ENCODE measurements at regions not wholly inside any gene's neighbourhood (a gene's known extent, or its start where the extent isn't known, plus 50 kb on each side); places are given as distances from the start of the nearest gene placed in this dataset.
"Not testable (repeated sequence)": the region's sequence is repeated elsewhere in the genome, so short reads cannot be mapped to it uniquely, and the experiment has no call there.

DNA sequence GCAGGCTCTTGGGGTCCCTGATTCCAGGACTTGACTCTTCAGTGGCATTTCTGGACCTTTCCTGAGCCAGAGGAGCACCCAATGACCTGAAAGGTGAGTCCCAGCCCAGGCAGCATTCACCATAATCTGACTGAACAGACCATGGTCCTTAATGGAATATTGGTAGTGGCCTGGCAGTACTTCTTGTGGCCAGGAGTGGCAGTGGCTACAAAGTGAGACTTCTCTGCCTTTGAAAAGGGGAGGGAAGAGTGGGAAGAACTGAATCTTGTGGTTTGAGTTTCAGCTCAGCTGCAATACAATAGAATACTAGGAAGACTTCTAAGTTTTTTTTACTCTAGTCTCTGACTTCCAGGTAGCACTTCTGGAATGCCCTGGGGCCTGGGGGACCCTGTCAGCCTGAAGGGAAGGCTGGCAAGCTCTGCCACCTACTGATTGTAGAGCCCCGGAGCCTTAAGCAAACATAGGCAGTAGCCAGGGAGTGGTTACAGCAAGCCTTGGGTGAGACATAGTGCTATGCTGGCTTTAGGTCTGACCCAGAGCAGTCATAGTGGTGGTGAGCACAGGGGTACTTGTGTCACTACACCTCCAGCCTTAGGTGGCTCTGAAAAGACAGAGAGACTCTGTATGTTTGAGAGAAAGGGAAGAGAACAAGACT is 674.2 kb upstream of the MANEA start:
- no peak for DNase-seq (ENCODE audit: low spot score)

DNA sequence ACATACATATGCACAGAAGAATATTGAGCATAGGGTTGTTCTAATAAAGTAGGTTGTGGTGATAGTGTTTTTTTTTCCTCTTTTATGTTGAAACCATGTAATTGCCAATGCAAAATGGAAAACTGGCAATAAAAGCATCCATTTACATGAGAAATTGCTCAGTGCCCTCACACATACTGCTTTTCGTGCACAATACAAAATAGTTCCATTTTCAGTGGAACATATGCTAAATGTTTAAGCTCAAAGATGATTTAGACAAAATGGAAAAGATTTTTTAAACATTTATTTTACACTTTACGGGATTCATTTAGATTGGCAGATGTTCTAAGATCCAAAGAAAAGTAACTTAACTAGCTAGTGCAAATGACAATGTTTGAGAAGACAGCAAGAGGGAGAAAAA is 678.1 kb upstream of the MANEA start:
- DNase-seq (ENCODE audit: low spot score), result no peak

DNA sequence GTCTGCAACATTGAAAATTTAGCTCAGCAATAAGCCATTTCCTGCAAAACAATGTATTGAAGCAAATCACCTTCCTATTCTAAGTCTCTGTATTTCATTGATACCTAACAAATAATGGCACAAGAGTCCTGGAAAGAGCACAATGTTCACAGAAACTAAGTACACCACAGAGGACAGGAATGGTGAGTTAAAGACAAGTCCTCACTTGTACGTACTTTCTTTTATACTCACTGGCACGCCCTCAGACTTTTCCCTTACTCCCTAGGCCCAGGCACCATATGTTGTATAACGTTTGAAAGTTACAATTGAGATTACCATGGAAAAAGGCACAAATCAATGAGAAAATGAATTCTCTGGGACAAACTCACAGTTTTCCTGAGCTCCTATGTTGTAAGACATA is 683.0 kb upstream of the MANEA start:
- DNase-seq (ENCODE audit: low spot score), result no peak

DNA sequence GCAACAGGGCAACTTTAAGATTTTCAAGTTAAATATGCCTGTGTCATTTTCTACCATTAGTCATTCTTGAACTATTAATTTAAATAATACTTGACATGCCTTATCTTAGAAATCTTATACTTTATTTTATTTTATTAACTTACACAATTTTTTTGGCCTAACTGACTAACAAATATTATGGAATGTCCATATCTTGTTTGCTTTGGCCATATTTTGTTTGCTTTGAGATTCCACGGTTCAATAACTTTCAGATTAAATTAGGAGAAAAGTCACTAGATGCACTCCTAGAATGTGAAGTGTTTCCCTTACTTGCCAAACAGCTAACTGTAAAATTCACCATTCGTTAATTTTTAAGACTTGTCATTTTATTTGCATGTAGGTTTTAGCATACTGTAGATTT is 684.0 kb upstream of the MANEA start:
- DNase-seq (ENCODE audit: low spot score), result no peak

DNA sequence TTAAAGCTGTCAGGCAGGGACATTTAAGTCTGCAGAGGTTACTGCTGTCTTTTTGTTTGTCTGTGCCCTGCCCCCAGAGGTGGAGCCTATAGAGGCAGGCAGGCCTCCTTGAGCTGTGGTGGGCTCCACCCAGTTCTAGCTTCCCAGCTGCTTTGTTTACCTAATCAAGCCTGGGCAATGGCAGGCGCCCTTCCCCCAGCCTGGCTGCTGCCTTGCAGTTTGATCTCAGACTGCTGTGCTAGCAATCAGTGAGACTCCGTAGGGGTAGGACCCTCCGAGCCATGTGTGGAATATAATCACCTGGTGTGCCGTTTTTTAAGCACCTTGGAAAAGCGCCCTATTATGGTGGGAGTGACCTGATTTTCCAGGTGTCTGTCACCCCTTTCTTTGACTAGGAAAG is 703.5 kb upstream of the MANEA start:
- DNase-seq (ENCODE audit: low spot score), result not testable (repeated sequence)

DNA sequence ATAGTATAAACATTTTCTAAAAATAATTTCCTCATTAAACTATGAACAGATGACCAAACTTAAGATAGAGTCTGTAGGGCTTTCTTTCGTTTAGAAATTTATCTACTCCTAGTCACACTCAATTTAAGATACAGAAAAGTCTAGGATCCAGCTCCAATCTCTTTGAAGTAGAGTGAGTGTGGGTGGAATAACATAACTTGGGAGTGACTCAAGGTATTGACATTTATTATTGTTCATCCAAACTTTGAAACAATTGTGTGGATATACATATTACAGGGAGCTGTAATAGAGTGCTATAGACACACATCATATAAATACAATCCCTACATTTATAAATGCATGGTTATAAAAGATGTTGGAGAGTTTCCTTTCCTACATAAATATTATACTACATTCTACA is 715.2 kb upstream of the MANEA start:
- DNase-seq (ENCODE audit: low spot score), result peak; percentile 67

DNA sequence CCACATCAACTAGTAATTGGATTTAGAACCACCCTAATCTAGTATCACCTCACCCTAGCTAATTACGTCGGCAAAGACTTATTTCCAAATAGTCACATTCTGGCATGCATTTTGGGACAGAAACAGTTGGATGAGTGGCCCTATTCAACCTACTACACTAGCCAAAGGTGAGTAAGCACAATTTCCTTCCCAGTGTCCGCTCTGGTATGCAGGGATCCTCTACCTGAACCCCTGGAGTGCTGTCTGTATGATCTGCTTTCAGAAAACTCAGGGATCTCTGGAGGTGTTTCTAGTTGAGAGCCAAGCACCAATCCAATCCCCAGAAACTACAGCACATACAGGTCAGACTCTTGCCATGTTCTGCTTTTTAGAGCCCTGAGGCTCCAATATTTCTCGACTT is 717.4 kb upstream of the MANEA start:
- no peak for DNase-seq (ENCODE audit: low spot score)

DNA sequence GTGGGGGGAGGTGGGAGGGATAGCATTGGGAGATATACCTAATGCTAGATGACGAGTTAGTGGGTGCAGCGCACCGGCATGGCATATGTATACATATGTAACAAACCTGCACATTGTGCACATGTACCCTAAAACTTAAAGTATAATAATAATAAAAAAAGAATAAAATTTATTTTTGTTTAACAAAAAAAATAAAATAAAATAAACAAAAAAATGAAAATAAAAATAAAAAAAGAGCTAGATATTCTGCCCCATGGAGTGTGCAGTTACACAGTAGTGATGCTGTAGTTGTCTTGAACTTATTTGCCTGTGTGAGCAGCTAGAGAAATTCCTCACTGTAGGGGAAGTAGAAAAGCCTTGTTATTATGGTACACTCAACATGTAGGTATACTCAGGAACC is 720.3 kb upstream of the MANEA start:
- DNase-seq (ENCODE audit: low spot score), result not testable (repeated sequence)

DNA sequence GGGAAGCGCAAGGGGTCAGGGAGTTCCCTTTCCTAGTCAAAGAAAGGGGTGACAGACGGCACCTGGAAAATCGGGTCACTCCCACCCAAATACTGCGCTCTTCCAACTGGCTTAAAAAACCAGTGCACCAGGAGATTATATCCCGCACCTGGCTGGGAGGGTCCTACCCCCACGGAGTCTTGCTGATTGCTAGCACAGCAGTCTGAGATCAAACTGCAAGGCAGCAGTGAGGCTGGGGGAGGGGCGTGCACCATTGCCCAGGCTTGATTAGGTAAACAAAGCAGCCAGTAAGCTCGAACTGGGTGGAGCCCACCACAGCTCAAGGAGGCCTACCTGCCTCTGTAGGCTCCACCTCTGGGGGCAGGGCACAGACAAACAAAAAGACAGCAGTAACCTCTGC is 726.0 kb upstream of the MANEA start:
- DNase-seq (ENCODE audit: low spot score), result not testable (repeated sequence)

DNA sequence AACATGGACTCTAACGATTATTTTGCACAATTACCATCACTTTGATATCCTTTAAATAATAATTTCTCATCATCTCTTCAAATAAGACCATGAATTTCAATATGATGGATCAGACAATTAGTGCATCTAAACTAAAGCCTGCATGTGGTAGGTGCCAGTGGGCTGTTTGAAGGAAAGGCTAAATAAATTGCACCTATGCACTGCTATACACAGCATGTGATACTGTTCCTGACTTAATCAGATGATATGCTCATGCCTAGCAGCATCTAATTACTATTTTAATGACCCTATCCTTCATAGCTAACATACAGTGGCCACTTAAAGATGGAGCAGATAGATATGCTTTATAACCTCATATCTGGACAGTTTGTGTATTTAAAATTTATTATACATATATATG is 731.6 kb upstream of the MANEA start:
- DNase-seq (ENCODE audit: low spot score), result no peak

DNA sequence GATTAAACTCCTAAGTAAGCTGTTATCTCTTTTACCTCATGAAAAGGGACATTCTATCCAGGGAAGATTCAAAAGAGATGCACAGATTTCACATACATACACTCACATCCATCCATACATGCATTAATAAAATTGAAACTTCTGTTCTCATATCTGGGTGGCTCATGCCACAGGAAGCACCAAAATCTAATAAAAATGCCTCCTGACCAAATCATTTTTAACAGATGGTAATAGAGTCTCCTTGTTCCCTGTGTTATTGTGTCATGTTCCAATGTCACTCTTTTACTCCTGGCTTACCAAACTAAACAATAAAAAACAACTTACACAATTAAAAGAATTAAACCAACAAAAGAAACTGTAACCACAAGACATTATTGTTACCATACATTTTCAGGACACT is 742.1 kb upstream of the MANEA start:
- DNase-seq (ENCODE audit: low spot score), result no peak

DNA sequence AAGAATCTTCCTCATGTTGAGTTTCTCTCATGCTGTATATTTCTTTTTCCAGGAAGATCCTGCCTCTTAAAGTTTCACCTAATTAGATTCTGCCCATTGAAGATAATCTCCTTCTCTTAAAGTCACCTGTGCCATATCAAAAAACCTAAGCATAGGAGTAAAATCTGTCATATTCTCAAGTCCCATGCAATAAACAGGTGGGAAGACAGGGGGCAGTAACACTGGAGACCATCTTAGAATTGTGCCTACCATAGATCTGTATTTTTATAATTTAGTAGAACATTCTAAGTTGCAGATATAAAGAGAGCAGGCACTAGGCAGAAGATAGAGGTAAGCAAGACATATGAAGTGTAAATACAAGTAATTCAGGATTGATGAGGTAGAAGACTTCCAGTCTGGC is 763.5 kb upstream of the MANEA start:
- DNase-seq (ENCODE audit: low spot score), result no peak

DNA sequence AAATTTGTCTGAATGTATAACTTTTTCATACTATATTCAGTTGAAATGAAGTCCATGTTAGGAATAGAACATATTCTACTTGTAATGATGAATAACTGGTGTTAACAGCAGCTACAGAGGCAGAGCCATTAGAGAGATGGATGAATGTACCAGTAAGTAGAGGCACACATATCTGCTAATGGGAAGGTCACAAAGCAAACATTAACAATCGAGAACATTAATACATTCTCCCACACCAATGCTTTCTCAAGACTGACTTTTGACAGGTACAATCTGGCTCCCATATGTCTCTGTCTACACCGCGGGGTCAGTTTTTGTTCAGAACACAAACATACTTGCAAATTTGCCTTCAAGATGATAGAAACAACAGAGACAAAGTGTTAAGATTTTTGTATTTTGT is 776.0 kb upstream of the MANEA start:
- DNase-seq (ENCODE audit: low spot score), result no peak

DNA sequence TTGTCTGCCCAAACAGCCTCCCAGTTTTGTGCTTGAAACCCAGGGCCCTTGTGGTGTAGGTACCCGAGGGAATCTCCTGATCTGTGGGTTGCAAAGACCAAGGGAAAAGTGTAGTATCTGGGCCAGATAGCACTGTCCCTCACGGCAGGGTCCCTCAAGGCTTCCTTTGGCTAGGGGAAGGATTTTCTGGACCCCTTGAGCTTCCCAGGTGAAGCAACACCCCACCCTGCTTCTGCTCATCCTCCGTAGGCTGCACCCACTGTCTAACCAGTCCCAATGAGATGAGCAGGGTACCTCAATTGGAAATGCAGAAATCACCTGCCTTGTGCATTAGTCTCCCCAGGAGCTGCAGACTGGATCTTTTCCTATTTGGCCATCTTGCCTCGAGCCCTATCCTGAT is 791.8 kb upstream of the MANEA start:
- DNase-seq (ENCODE audit: low spot score), result no peak

DNA sequence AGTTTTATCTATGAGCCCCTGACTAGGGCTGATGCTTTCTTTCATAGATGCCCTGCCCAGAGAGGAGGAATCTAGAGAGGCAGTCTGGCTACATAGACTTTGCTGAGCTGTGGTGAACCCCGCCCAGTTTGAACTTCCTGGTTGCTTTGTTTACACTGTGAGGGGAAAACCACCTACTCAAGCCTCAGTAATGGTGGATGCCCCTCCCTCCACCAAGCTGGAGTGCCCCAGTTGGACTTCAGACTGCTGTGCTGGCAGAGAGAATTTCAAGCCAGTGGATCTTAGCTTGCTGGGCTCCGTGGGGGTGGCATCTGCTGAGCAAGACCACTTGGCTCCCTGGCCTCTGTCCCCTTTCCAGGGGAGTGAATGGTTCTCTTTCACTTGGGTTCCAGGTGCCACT is 792.3 kb upstream of the MANEA start:
- peak; percentile 36 for DNase-seq (ENCODE audit: low spot score)

DNA sequence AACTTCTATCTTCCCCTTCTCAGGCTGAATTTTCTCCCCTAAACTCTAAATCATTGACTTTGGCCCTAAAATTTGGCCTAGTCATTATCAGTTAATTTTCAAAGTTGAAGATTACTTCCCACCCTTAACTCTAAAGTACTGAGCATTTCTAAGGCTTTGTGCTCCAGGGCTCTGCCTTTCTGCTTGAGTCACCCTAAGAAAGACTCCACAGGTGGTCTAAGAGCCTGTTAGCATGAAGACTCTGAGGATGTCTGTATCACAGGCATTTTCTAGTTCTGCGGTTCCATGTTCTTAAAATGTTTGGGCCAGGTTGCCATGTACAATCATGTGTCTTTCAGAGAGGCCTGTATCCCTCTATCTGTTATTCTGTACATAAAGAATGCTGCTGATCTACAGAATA is 808.1 kb upstream of the MANEA start:
- DNase-seq (ENCODE audit: low spot score), result no peak

DNA sequence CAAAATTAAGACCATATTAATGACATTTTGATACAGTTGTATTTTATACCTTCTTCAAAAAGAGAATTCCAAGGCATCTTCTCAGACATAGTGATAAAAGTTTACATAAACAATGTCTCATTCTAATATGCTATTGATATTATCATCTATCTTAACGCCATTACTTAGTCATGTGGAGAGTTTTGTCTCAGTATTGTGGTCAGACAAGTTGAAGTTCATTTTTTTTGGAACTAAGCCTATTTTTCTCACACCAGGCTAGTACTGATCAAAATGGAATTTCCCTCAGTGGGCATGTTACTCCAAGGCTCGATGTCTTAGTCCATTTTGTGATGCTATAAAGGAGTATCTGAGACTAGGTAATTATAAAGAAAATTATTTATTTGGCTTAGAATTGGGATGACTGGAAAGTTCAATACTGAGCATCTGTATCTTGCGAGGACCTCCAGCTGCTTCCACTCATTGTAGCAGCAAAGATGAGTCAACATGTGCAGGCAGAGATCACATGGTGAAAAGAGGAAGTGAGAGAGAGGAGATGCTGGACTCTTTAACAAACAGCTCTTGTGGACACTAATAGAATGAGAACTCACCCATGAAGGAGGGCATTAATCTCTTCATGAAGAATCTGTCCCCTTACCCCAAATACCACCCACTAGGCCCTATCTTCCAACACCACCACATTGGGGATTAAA is 825.5 kb upstream of the MANEA start:
- DNase-seq (ENCODE audit: low spot score), result no peak

DNA sequence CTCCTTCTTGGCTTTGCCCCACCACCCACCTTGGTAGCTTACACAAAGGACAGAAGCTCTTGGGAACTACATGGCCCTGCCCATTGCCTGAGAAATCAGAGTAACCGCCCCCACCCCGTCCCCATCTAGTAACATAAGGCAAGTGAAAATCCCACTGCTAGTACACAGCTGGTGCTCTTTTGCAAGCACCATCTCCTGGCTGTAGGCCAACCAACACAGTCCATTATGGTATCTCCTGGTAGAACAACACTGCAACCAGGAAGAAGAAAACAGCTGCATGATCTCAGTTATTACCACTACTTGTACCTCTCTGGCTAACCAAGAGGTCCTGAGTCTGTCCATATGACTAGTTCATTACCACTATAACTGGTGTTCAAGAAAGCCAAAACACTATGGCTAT is 841.1 kb upstream of the MANEA start:
- DNase-seq (ENCODE audit: low spot score), result no peak

DNA sequence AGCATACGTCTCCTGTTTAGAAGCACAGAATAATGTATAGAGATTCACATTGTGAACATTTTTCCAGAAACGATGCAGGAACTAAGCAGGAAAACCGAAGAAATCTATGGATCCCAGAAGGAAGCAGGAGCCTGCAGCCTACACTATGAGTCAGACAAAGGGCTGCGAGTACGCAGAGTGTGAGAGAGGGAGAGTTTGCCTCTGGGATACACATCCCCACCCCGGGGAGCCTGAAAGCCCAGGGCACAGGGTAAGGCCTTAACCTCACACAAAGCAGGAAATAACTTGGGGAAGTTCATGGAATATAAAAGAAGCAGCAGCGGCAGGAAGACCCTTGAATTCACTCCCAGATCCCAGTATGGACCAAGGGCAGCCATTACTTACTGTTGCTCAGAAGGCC is 842.1 kb upstream of the MANEA start:
- DNase-seq (ENCODE audit: low spot score), result no peak

DNA sequence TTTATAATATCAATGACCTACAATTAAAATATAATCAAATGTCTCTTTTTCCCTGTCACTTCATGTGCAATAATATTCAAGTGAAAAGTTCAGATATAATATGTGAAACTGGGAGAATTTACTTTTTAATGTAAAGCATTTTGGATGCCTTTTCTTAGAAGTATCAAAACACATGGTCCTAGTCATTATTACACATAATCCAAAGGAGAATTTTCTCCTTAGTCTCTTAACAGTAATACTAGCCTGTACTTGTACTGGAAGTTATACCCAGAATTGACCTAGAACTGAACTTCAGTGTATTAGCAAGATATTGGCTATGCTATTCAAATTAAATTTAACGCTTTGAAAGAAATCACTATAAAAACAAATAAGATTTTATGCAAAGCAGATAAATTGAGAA is 842.6 kb upstream of the MANEA start:
- DNase-seq (ENCODE audit: low spot score), result no peak

DNA sequence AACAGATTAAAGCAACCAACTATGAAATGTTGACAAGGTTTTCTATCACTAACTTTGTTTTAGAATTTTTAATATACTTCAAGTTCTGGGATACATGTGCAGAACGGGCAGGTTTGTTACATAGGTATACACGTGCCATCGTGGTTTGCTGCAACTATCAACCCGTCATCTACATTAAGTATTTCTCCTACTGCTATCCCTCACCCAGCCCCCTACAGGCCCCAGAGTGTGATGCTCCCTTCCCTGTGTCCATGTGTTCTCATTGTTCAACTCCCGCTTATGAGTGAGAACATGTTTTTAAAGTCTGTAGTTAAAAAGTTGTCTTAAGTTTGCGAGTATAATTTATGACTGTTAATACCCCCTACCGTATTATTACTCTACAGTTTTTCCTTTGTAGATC is 844.3 kb upstream of the MANEA start:
- no peak for DNase-seq (ENCODE audit: low spot score)

DNA sequence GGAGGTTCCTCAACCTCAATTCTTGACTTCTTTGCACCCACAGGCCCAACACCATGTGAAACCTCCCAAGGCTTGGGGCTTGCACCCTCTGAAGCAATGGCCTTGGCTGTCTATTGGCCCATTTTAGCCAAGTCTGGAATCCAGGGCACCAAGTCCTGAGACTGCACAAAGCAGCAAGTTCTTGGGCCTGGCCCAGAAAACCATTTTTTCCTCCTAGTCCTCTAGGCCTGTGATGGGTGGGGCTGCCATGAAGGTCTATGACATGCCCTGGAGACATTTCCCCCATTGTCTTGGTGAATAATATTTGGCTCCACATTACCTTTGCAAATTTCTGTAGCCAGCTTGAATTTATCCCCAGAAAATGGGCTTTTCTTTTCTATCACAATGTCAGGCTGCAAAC is 849.6 kb upstream of the MANEA start:
- DNase-seq (ENCODE audit: low spot score), result no peak

DNA sequence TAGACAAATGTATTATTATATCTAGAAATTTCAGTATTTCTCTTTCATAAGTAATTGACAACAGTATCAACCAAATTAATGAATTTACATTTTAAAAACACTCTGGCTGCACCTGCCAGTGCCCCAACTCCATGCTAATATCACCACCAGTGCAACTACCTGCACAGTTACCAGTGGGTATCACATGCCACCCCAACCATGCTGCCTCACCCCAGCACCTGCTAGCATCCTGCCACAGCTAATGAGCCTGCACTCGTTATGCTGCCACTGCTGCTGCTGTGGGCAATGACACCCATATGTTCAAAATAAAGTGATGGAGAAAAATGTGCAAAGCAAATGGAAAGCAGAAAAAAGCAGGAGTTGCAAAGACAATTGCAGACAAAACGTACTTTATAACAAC is 855.9 kb upstream of the MANEA start:
- no peak for DNase-seq (ENCODE audit: low spot score)

DNA sequence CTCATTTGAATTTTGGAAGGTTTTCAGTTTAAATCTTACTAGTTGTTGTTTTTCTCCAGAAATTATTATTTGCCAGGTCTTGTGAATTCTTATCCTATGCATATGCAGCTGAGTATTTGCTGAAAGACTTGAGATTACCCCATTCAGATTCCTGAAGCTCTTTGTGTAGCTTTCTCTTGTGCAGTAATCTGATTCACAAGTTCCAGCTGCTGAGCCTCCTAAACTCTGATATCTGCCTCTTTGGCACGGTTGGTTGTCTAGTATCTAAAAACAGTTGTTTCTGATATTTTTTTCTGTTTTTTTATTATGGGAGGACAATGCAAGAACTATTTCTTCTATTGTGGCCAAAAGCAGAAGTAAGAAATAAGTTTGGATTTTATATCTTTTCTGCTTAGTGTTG is 863.9 kb upstream of the MANEA start:
- no peak for DNase-seq (ENCODE audit: low spot score)

Measured in SW480 (cell line).